HUES48 (cell line): ENCODE measurements at regions not wholly inside any gene's neighbourhood (a gene's known extent, or its start where the extent isn't known, plus 50 kb on each side); places are given as distances from the start of the nearest gene placed in this dataset.
"Not testable (repeated sequence)": the region's sequence is repeated elsewhere in the genome, so short reads cannot be mapped to it uniquely, and the experiment has no call there.

Experiments used
- H3K27ac ChIP-seq: one replicate; pipeline ENCODE4 v1.7.0; 2013; ENCODE audit warnings: low read depth, low read length, inconsistent platforms
- H3K27me3 ChIP-seq: 2 replicates; pipeline ENCODE4 v1.6.1; 2013; ENCODE audit warnings: mild to moderate bottlenecking, low read length; ENCODE audit not compliant: control insufficient read depth, insufficient read depth
- H3K36me3 ChIP-seq: 2 replicates; pipeline ENCODE4 v1.6.1; 2013; ENCODE audit warnings: low read length; ENCODE audit not compliant: control insufficient read depth, insufficient read depth
- H3K4me1 ChIP-seq: 2 replicates; pipeline ENCODE4 v1.6.1; 2013; ENCODE audit warnings: mild to moderate bottlenecking, low read length; ENCODE audit not compliant: control insufficient read depth, insufficient read depth
- H3K4me3 ChIP-seq: 2 replicates; pipeline ENCODE4 v1.5.1; 2013; ENCODE audit warnings: mild to moderate bottlenecking, low read depth, low read length
- H3K9ac ChIP-seq: 2 replicates; pipeline ENCODE4 v1.6.1; 2013; ENCODE audit warnings: mild to moderate bottlenecking, low read depth, low read length, moderate library complexity
- H3K9me3 ChIP-seq: 2 replicates; pipeline ENCODE4 v1.6.1; 2013; ENCODE audit warnings: low read length; ENCODE audit not compliant: control insufficient read depth, insufficient read depth

- H3K4me1 ChIP-seq, result no peaks in the 10 kb centered on the region
- H3K4me3 ChIP-seq, result no peak overlapping the region
- no peak overlapping the region for H3K9ac ChIP-seq
- H3K27me3 ChIP-seq, result no peaks in the 10 kb centered on the region
- H3K36me3 ChIP-seq, result no peaks in the 10 kb centered on the region
- peaks cover 40% of the 10 kb centered on the region for H3K9me3 ChIP-seq
- no peak overlapping the region for H3K27ac ChIP-seq
Observed at GRCh38 chrX:76996641-76997040, 450.5 kb upstream of the FGF16 start.

GRCh38 chrX:77003530-77003929, 443.7 kb upstream of the FGF16 start:
- Histone ChIP-seq H3K36me3 (no peaks in the 10 kb centered on the region), H3K9ac (no peak overlapping the region), H3K4me1 (no peaks in the 10 kb centered on the region), H3K27ac (no peak overlapping the region), H3K9me3 (peaks cover 41% of the 10 kb centered on the region), H3K27me3 (no peaks in the 10 kb centered on the region), H3K4me3 (no peak overlapping the region)

- H3K27ac ChIP-seq, result no peak overlapping the region
- no peak overlapping the region for H3K9ac ChIP-seq
- no peaks in the 10 kb centered on the region for H3K4me1 ChIP-seq
Observed at GRCh38 chrX:77003956-77004355, 443.2 kb upstream of the FGF16 start.

GRCh38 chrX:77009691-77010090, 437.5 kb upstream of the FGF16 start:
- no peaks in the 10 kb centered on the region for H3K36me3 ChIP-seq

More at GRCh38 chrX:77003956-77004355, 443.2 kb upstream of the FGF16 start:
- no peaks in the 10 kb centered on the region for H3K27me3 ChIP-seq
- H3K9me3 ChIP-seq, result peaks cover 39% of the 10 kb centered on the region
- H3K4me3 ChIP-seq, result no peak overlapping the region
- H3K36me3 ChIP-seq, result no peaks in the 10 kb centered on the region

GRCh38 chrX:77014377-77015372, 432.5 kb upstream of the FGF16 start:
- Histone ChIP-seq H3K9ac (no peak overlapping the region), H3K36me3 (no peaks in the 10 kb centered on the region), H3K9me3 (peaks cover 57% of the 10 kb centered on the region), H3K27me3 (no peaks in the 10 kb centered on the region), H3K4me1 (no peaks in the 10 kb centered on the region), H3K4me3 (peak overlapping the region; percentile 20; the same call in 1 of the 2 replicates), H3K27ac (peak overlapping the region; percentile 18)

More at GRCh38 chrX:77009691-77010090, 437.5 kb upstream of the FGF16 start:
- no peak overlapping the region for H3K4me3 ChIP-seq
- H3K27me3 ChIP-seq, result no peaks in the 10 kb centered on the region
- H3K4me1 ChIP-seq, result no peaks in the 10 kb centered on the region
- H3K27ac ChIP-seq, result no peak overlapping the region
- H3K9me3 ChIP-seq, result peaks cover 48% of the 10 kb centered on the region
- H3K9ac ChIP-seq, result no peak overlapping the region

GRCh38 chrX:77017093-77017492, 430.1 kb upstream of the FGF16 start:
- no peaks in the 10 kb centered on the region for H3K36me3 ChIP-seq
- H3K27ac ChIP-seq, result no peak overlapping the region
- no peak overlapping the region for H3K4me3 ChIP-seq
- H3K27me3 ChIP-seq, result no peaks in the 10 kb centered on the region
- no peaks in the 10 kb centered on the region for H3K4me1 ChIP-seq
- peaks cover 61% of the 10 kb centered on the region for H3K9me3 ChIP-seq
- no peak overlapping the region for H3K9ac ChIP-seq

- not testable (repeated sequence) for H3K27me3 ChIP-seq, H3K4me1 ChIP-seq, H3K36me3 ChIP-seq
- Histone ChIP-seq H3K27ac (peak overlapping the region; percentile 47), H3K9me3 (peaks cover 23% of the 10 kb centered on the region), H3K4me3 (peak overlapping the region; percentile 62), H3K9ac (peak overlapping the region; percentile 56; the same call in 1 of the 2 replicates)
Observed at GRCh38 chrX:77046180-77046810, 400.9 kb upstream of the FGF16 start.

GRCh38 chrX:77060572-77060971, 386.6 kb upstream of the FGF16 start:
- H3K27me3 ChIP-seq, result no peaks in the 10 kb centered on the region
- H3K4me1 ChIP-seq, result no peaks in the 10 kb centered on the region
- H3K9ac ChIP-seq, result no peak overlapping the region
- H3K36me3 ChIP-seq, result no peaks in the 10 kb centered on the region
- H3K27ac ChIP-seq, result no peak overlapping the region
- no peak overlapping the region for H3K4me3 ChIP-seq
- H3K9me3 ChIP-seq, result peaks cover 63% of the 10 kb centered on the region

GRCh38 chrX:77061022-77061421, 386.2 kb upstream of the FGF16 start:
- H3K4me3 ChIP-seq, result no peak overlapping the region
- peaks cover 61% of the 10 kb centered on the region for H3K9me3 ChIP-seq
- H3K4me1 ChIP-seq, result no peaks in the 10 kb centered on the region
- H3K36me3 ChIP-seq, result no peaks in the 10 kb centered on the region
- no peak overlapping the region for H3K27ac ChIP-seq
- H3K9ac ChIP-seq, result no peak overlapping the region
- no peaks in the 10 kb centered on the region for H3K27me3 ChIP-seq

GRCh38 chrX:77061545-77061944, 385.6 kb upstream of the FGF16 start:
- Histone ChIP-seq H3K36me3 (no peaks in the 10 kb centered on the region), H3K9ac (no peak overlapping the region), H3K4me3 (no peak overlapping the region), H3K27ac (no peak overlapping the region), H3K4me1 (no peaks in the 10 kb centered on the region), H3K27me3 (no peaks in the 10 kb centered on the region), H3K9me3 (peaks cover 61% of the 10 kb centered on the region)

- Histone ChIP-seq H3K27ac (no peak overlapping the region), H3K9me3 (peaks cover 59% of the 10 kb centered on the region), H3K27me3 (no peaks in the 10 kb centered on the region), H3K36me3 (no peaks in the 10 kb centered on the region), H3K4me1 (no peaks in the 10 kb centered on the region), H3K4me3 (no peak overlapping the region), H3K9ac (no peak overlapping the region)
Observed at GRCh38 chrX:77065896-77066295, 381.3 kb upstream of the FGF16 start.
